NB4 (cell line): ENCODE measurements at regions not wholly inside any gene's neighbourhood (a gene's known extent, or its start where the extent isn't known, plus 50 kb on each side); places are given as distances from the start of the nearest gene placed in this dataset.

ENCODE experiments used
- MYC ChIP-seq: IDR thresholded peaks from 2 replicates; pipeline ENCODE4 v1.6.1; 2011; ENCODE audit warnings: low read depth, low read length
- POLR2A ChIP-seq: IDR thresholded peaks from 2 replicates; pipeline ENCODE4 v1.6.1; 2011; ENCODE audit warnings: mild to moderate bottlenecking; ENCODE audit not compliant: insufficient read length; ENCODE audit errors: extremely low read depth
- TF ChIP-seq, protein P1 (sequence below): IDR thresholded peaks from one replicate; pipeline ENCODE4 v1.5.1; 2012; ENCODE audit warnings: low read depth, low read length
- TF ChIP-seq, protein P2 (sequence below): IDR thresholded peaks from 2 replicates; pipeline ENCODE4 v1.6.1; 2011; ENCODE audit warnings: low read depth, low read length

DNA sequence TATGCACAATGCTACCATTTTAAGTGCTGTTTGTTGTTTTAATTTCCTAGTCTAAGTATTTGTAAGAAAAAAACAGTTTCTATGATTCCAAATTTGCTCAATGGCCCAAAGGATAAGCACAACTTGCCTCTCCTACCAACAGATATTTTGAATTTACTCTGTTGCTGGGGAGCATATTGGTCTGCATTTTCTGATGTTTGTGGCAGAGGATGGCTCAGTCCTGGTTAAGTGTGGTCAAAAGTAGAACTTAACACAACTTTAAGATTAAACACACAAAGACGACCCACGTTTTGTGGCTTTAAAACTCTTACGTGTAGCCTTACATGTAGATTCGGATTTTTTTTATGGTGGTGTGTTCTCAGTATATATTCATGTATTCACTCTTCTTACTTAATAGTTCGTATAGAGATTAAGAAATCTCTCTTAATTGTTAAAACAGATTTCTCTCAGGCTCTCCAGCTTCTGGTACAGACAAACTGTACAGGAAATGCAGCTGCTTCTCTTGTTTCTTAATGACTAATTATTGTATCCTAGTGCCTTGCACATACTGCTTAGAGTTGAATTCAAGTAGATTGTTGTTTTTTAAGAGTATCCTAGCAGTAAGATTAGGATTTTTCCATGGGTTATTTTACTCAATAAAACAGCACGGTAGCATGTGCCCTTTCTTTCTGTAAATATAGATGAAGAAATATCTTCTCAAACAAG lies 86.2 kb downstream of the GPR85 start:
- TF ChIP-seq, protein P1, sequence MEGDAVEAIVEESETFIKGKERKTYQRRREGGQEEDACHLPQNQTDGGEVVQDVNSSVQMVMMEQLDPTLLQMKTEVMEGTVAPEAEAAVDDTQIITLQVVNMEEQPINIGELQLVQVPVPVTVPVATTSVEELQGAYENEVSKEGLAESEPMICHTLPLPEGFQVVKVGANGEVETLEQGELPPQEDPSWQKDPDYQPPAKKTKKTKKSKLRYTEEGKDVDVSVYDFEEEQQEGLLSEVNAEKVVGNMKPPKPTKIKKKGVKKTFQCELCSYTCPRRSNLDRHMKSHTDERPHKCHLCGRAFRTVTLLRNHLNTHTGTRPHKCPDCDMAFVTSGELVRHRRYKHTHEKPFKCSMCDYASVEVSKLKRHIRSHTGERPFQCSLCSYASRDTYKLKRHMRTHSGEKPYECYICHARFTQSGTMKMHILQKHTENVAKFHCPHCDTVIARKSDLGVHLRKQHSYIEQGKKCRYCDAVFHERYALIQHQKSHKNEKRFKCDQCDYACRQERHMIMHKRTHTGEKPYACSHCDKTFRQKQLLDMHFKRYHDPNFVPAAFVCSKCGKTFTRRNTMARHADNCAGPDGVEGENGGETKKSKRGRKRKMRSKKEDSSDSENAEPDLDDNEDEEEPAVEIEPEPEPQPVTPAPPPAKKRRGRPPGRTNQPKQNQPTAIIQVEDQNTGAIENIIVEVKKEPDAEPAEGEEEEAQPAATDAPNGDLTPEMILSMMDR, result no peak
- TF ChIP-seq, protein P2, sequence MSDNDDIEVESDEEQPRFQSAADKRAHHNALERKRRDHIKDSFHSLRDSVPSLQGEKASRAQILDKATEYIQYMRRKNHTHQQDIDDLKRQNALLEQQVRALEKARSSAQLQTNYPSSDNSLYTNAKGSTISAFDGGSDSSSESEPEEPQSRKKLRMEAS, result no peak
- TF ChIP-seq POLR2A (no peak), MYC (no peak)
